ENCODE measurements at regions not wholly inside any gene's neighbourhood (a gene's known extent, or its start where the extent isn't known, plus 50 kb on each side); places are given as distances from the start of the nearest gene placed in this dataset.

DNA sequence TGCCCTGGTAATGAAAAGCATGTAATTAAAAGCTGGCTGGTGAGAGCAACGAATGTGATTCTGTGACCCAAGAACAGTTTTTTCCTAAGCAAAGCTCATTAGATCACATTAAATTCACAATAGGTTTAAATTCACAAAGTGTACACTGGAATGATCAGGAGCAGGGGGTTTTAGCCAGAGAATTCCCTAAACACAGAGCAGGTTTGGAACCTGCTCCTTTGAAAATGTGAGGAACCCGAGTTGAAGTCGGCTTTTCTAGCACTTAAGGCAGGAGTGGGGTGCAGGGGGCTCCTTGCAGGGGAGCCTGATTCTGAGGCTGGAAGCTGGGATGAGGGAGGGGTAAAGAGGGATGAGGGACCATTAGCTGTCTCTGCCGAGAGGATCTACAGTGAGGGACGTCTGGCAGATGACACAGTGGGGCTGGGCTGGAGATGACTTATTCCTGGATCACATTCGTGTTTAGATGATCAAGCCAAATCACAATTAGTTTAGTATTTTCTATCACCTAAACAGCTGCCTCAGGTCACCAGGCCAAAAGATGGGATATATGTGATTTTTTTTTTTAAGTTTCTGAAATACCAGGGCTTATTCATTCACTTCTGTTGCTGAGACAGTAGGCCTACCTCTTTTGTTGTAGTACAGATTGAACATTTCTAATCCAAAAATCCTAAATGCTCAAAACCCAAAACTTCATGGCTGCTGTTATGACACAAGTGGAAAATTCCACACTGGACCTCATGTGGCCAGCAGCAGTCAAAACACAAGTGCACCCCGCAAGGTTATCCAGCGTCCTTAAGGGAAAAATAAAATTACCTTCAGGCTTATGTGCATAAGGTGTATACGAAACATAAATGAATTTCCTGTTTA lies 93.1 kb upstream of the HIVEP1 start:
- Histone ChIP-seq H3K9ac (ENCODE audit: insufficient read depth, low read length) (peak overlapping the region; percentile 39), H4K20me1 (ENCODE audit: control insufficient read depth, extremely low read depth, insufficient read depth, low read length) (no peaks in the 10 kb centered on the region), H3K4me1 (ENCODE audit: control insufficient read depth, extremely low read depth, insufficient read depth, low read length) (peaks cover 27% of the 10 kb centered on the region), H3K9me3 (ENCODE audit: control insufficient read depth, insufficient read depth, low read depth, low read length) (no peaks in the 10 kb centered on the region), H3K27me3 (ENCODE audit: control insufficient read depth, insufficient read depth, low read length) (no peaks in the 10 kb centered on the region), H3K4me2 (ENCODE audit: extremely low read depth, insufficient read depth, low read length) (peak overlapping the region; percentile 70), H3K4me3 (replicated peaks in 1 of 4; ENCODE audit: control extremely low read depth in 1 of 4, insufficient read depth in 1 of 4, low read depth in 3 of 4, low read length in 4 of 4) (no peak overlapping the region), H3K36me3 (ENCODE audit: control insufficient read depth, insufficient read depth, low read length) (no peaks in the 10 kb centered on the region), H3K27ac (ENCODE audit: insufficient read depth, low read length) (peak overlapping the region; percentile 79), H3K79me2 (ENCODE audit: control insufficient read depth, insufficient read depth, low read length) (no peaks in the 10 kb centered on the region), H2AFZ (ENCODE audit: low read length) (no peak overlapping the region)
- peak in 1 of 2 donors; percentile 13 for DNase-seq (ENCODE audit: low read depth in 2 of 2)
- TF ChIP-seq EZH2 (IDR thresholded peaks at IDR 0.05; ENCODE audit: low read length, missing control alignments): no peak
- TF ChIP-seq, protein P1, sequence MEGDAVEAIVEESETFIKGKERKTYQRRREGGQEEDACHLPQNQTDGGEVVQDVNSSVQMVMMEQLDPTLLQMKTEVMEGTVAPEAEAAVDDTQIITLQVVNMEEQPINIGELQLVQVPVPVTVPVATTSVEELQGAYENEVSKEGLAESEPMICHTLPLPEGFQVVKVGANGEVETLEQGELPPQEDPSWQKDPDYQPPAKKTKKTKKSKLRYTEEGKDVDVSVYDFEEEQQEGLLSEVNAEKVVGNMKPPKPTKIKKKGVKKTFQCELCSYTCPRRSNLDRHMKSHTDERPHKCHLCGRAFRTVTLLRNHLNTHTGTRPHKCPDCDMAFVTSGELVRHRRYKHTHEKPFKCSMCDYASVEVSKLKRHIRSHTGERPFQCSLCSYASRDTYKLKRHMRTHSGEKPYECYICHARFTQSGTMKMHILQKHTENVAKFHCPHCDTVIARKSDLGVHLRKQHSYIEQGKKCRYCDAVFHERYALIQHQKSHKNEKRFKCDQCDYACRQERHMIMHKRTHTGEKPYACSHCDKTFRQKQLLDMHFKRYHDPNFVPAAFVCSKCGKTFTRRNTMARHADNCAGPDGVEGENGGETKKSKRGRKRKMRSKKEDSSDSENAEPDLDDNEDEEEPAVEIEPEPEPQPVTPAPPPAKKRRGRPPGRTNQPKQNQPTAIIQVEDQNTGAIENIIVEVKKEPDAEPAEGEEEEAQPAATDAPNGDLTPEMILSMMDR (conservative IDR thresholded peaks at IDR 0.05 in 1 of 2, IDR thresholded peaks at IDR 0.05 in 1 of 2; ENCODE audit: low read depth in 1 of 2, low read length in 2 of 2): no peak

- Histone ChIP-seq H3K4me3 (replicated peaks in 1 of 4; ENCODE audit: control extremely low read depth in 1 of 4, insufficient read depth in 1 of 4, low read depth in 3 of 4, low read length in 4 of 4) (no peak overlapping the region), H3K27ac (ENCODE audit: insufficient read depth, low read length) (peak overlapping the region; percentile 79), H3K9ac (ENCODE audit: insufficient read depth, low read length) (peak overlapping the region; percentile 13), H3K4me2 (ENCODE audit: extremely low read depth, insufficient read depth, low read length) (peak overlapping the region; percentile 70), H4K20me1 (ENCODE audit: control insufficient read depth, extremely low read depth, insufficient read depth, low read length) (no peaks in the 10 kb centered on the region), H3K79me2 (ENCODE audit: control insufficient read depth, insufficient read depth, low read length) (no peaks in the 10 kb centered on the region), H2AFZ (ENCODE audit: low read length) (no peak overlapping the region), H3K27me3 (ENCODE audit: control insufficient read depth, insufficient read depth, low read length) (no peaks in the 10 kb centered on the region), H3K9me3 (ENCODE audit: control insufficient read depth, insufficient read depth, low read depth, low read length) (no peaks in the 10 kb centered on the region), H3K4me1 (ENCODE audit: control insufficient read depth, extremely low read depth, insufficient read depth, low read length) (peaks cover 27% of the 10 kb centered on the region), H3K36me3 (ENCODE audit: control insufficient read depth, insufficient read depth, low read length) (no peaks in the 10 kb centered on the region)
- TF ChIP-seq, protein P1 (conservative IDR thresholded peaks at IDR 0.05 in 1 of 2, IDR thresholded peaks at IDR 0.05 in 1 of 2; ENCODE audit: low read depth in 1 of 2, low read length in 2 of 2): no peak
- no peak for TF ChIP-seq EZH2 (IDR thresholded peaks at IDR 0.05; ENCODE audit: low read length, missing control alignments)
- DNase-seq (ENCODE audit: low read depth in 2 of 2): peak; percentile 71 to 93
Observed at GRCh38 chr6:11917951-11918738, 94.0 kb upstream of the HIVEP1 start.

DNA sequence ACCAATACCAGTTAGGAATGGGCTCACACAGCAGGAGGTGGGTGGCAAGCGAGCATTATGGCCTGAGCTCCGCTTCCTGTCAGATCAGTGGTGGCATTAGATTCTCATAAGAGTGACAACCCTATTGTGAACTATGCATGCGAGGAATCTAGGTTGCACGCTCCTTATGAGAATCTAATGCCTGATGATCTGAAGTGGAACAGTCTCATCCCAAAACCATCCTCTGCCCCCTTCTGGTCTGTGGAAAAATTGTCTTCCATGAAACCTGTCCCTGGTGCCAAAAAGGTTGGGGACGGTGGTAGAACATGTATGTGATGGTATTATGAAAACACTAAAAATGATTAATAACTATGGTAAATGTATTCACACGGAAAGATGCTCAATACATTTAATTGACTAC lies 99.7 kb upstream of the HIVEP1 start:
- no peaks in the 10 kb centered on the region for H3K36me3 ChIP-seq (ENCODE audit: control insufficient read depth, insufficient read depth, low read length)
- H3K4me1 ChIP-seq (ENCODE audit: control insufficient read depth, extremely low read depth, insufficient read depth, low read length): no peaks in the 10 kb centered on the region
- H3K9me3 ChIP-seq (ENCODE audit: control insufficient read depth, insufficient read depth, low read depth, low read length): no peaks in the 10 kb centered on the region
- H3K27me3 ChIP-seq (ENCODE audit: control insufficient read depth, insufficient read depth, low read length): no peaks in the 10 kb centered on the region
- H3K4me2 ChIP-seq (ENCODE audit: extremely low read depth, insufficient read depth, low read length): no peak overlapping the region
- no peak overlapping the region for H3K9ac ChIP-seq (ENCODE audit: insufficient read depth, low read length)
- H3K27ac ChIP-seq (ENCODE audit: insufficient read depth, low read length): no peak overlapping the region
- no peak overlapping the region for H3K4me3 ChIP-seq (replicated peaks in 1 of 4; ENCODE audit: control extremely low read depth in 1 of 4, insufficient read depth in 1 of 4, low read depth in 3 of 4, low read length in 4 of 4)
- TF ChIP-seq EZH2 (IDR thresholded peaks at IDR 0.05; ENCODE audit: low read length, missing control alignments): no peak
- TF ChIP-seq, protein P1 (conservative IDR thresholded peaks at IDR 0.05 in 1 of 2, IDR thresholded peaks at IDR 0.05 in 1 of 2; ENCODE audit: low read depth in 1 of 2, low read length in 2 of 2): peak in 1 of 2 donors; percentile 1
- DNase-seq (ENCODE audit: low read depth in 2 of 2): no peak
- H4K20me1 ChIP-seq (ENCODE audit: control insufficient read depth, extremely low read depth, insufficient read depth, low read length): no peaks in the 10 kb centered on the region
- no peaks in the 10 kb centered on the region for H3K79me2 ChIP-seq (ENCODE audit: control insufficient read depth, insufficient read depth, low read length)
- no peak overlapping the region for H2AFZ ChIP-seq (ENCODE audit: low read length)

Data from fibroblast of lung (primary cell).